ENCODE measurements at regions not wholly inside any gene's neighbourhood (a gene's known extent, or its start where the extent isn't known, plus 50 kb on each side); places are given as distances from the start of the nearest gene placed in this dataset.
"Not testable (repeated sequence)": the region's sequence is repeated elsewhere in the genome, so short reads cannot be mapped to it uniquely, and the experiment has no call there.

GRCh38 chr14:49286257-49286983, 299.8 kb downstream of the RPS29 start:
- H3K36me3 ChIP-seq = no peaks in the 10 kb centered on the region

GRCh38 chr14:49280566-49280965, 305.6 kb downstream of the RPS29 start:
- H3K27me3 ChIP-seq = no peaks in the 10 kb centered on the region
- DNase-seq = peak in 1 of 2 experiments; percentile 7
- H3K4me1 ChIP-seq = no peaks in the 10 kb centered on the region
- no peak overlapping the region for H3K4me3 ChIP-seq
- no peaks in the 10 kb centered on the region for H3K9me3 ChIP-seq (replicated peaks)
- H3K36me3 ChIP-seq = no peaks in the 10 kb centered on the region
- no peak overlapping the region for H3K27ac ChIP-seq

More at GRCh38 chr14:49286257-49286983, 299.8 kb downstream of the RPS29 start:
- Histone ChIP-seq H3K9me3 (replicated peaks) (no peaks in the 10 kb centered on the region), H3K27me3 (no peaks in the 10 kb centered on the region), H3K4me1 (no peaks in the 10 kb centered on the region), H3K27ac (no peak overlapping the region), H3K4me3 (no peak overlapping the region)
- DNase-seq = no peak

- Histone ChIP-seq H3K27ac (no peak overlapping the region), H3K4me3 (no peak overlapping the region), H3K4me1 (no peaks in the 10 kb centered on the region), H3K9me3 (replicated peaks) (no peaks in the 10 kb centered on the region), H3K27me3 (no peaks in the 10 kb centered on the region), H3K36me3 (no peaks in the 10 kb centered on the region)
- DNase-seq = no peak
Measured at GRCh38 chr14:49250517-49250916, 335.7 kb downstream of the RPS29 start.

GRCh38 chr14:49250109-49250508, 336.1 kb downstream of the RPS29 start:
- H3K4me1 ChIP-seq = no peaks in the 10 kb centered on the region
- no peak overlapping the region for H3K27ac ChIP-seq
- no peaks in the 10 kb centered on the region for H3K27me3 ChIP-seq
- H3K4me3 ChIP-seq = no peak overlapping the region
- H3K36me3 ChIP-seq = no peaks in the 10 kb centered on the region
- DNase-seq = no peak
- H3K9me3 ChIP-seq (replicated peaks) = no peaks in the 10 kb centered on the region

GRCh38 chr14:49249022-49249421, 337.2 kb downstream of the RPS29 start:
- no peaks in the 10 kb centered on the region for H3K4me1 ChIP-seq
- H3K36me3 ChIP-seq = no peaks in the 10 kb centered on the region
- H3K27ac ChIP-seq = no peak overlapping the region
- H3K27me3 ChIP-seq = no peaks in the 10 kb centered on the region
- H3K4me3 ChIP-seq = no peak overlapping the region
- no peak for DNase-seq
- H3K9me3 ChIP-seq (replicated peaks) = no peaks in the 10 kb centered on the region

- not testable (repeated sequence) for DNase-seq; H3K27me3 ChIP-seq; H3K36me3 ChIP-seq; H3K4me1 ChIP-seq; H3K27ac ChIP-seq; H3K9me3 ChIP-seq (replicated peaks); H3K4me3 ChIP-seq
Measured at GRCh38 chr14:49243777-49244176, 342.4 kb downstream of the RPS29 start.

- no peak for DNase-seq
- no peaks in the 10 kb centered on the region for H3K36me3 ChIP-seq
- no peak overlapping the region for H3K27ac ChIP-seq
- H3K4me3 ChIP-seq = no peak overlapping the region
- H3K9me3 ChIP-seq (replicated peaks) = no peaks in the 10 kb centered on the region
- no peaks in the 10 kb centered on the region for H3K4me1 ChIP-seq
- H3K27me3 ChIP-seq = no peaks in the 10 kb centered on the region
Measured at GRCh38 chr14:49240383-49240782, 345.8 kb downstream of the RPS29 start.

GRCh38 chr14:49228552-49228951, 357.6 kb downstream of the RPS29 start:
- no peak for DNase-seq

GRCh38 chr14:49221316-49221715, 364.9 kb downstream of the RPS29 start:
- Histone ChIP-seq H3K9me3 (replicated peaks) (no peaks in the 10 kb centered on the region), H3K27me3 (no peaks in the 10 kb centered on the region), H3K36me3 (no peaks in the 10 kb centered on the region), H3K4me3 (no peak overlapping the region), H3K4me1 (no peaks in the 10 kb centered on the region), H3K27ac (no peak overlapping the region)
- no peak for DNase-seq

More at GRCh38 chr14:49228552-49228951, 357.6 kb downstream of the RPS29 start:
- no peaks in the 10 kb centered on the region for H3K9me3 ChIP-seq (replicated peaks)
- H3K36me3 ChIP-seq = no peaks in the 10 kb centered on the region
- H3K27ac ChIP-seq = no peak overlapping the region
- no peaks in the 10 kb centered on the region for H3K4me1 ChIP-seq
- H3K27me3 ChIP-seq = no peaks in the 10 kb centered on the region
- H3K4me3 ChIP-seq = no peak overlapping the region

GRCh38 chr14:49220492-49220891, 365.7 kb downstream of the RPS29 start:
- Histone ChIP-seq H3K9me3 (replicated peaks) (no peaks in the 10 kb centered on the region), H3K36me3 (no peaks in the 10 kb centered on the region), H3K27me3 (no peaks in the 10 kb centered on the region), H3K4me3 (no peak overlapping the region), H3K4me1 (no peaks in the 10 kb centered on the region), H3K27ac (no peak overlapping the region)
- no peak for DNase-seq

- Histone ChIP-seq H3K4me3 (no peak overlapping the region), H3K27ac (no peak overlapping the region), H3K4me1 (no peaks in the 10 kb centered on the region), H3K9me3 (replicated peaks) (no peaks in the 10 kb centered on the region), H3K27me3 (no peaks in the 10 kb centered on the region), H3K36me3 (no peaks in the 10 kb centered on the region)
- DNase-seq = no peak
Measured at GRCh38 chr14:49218436-49219092, 367.6 kb downstream of the RPS29 start.

- no peaks in the 10 kb centered on the region for H3K27me3 ChIP-seq
- no peak for DNase-seq
- H3K4me1 ChIP-seq = no peaks in the 10 kb centered on the region
- H3K36me3 ChIP-seq = no peaks in the 10 kb centered on the region
- H3K9me3 ChIP-seq (replicated peaks) = no peaks in the 10 kb centered on the region
- H3K27ac ChIP-seq = no peak overlapping the region
- H3K4me3 ChIP-seq = no peak overlapping the region
Measured at GRCh38 chr14:49212721-49213120, 373.5 kb downstream of the RPS29 start.

- H3K36me3 ChIP-seq = no peaks in the 10 kb centered on the region
Measured at GRCh38 chr14:49209416-49209815, 376.8 kb downstream of the RPS29 start.

GRCh38 chr14:49206828-49207227, 379.4 kb downstream of the RPS29 start:
- no peak overlapping the region for H3K27ac ChIP-seq
- no peaks in the 10 kb centered on the region for H3K4me1 ChIP-seq
- no peaks in the 10 kb centered on the region for H3K9me3 ChIP-seq (replicated peaks)
- no peaks in the 10 kb centered on the region for H3K36me3 ChIP-seq
- no peaks in the 10 kb centered on the region for H3K27me3 ChIP-seq
- peak in 1 of 2 experiments; percentile 4 for DNase-seq
- H3K4me3 ChIP-seq = no peak overlapping the region

More at GRCh38 chr14:49209416-49209815, 376.8 kb downstream of the RPS29 start:
- H3K27me3 ChIP-seq = no peaks in the 10 kb centered on the region
- no peaks in the 10 kb centered on the region for H3K9me3 ChIP-seq (replicated peaks)
- no peak for DNase-seq
- no peaks in the 10 kb centered on the region for H3K4me1 ChIP-seq
- H3K4me3 ChIP-seq = no peak overlapping the region
- H3K27ac ChIP-seq = no peak overlapping the region

- no peak overlapping the region for H3K4me3 ChIP-seq
- H3K36me3 ChIP-seq = no peaks in the 10 kb centered on the region
- no peaks in the 10 kb centered on the region for H3K4me1 ChIP-seq
- H3K27me3 ChIP-seq = no peaks in the 10 kb centered on the region
- no peaks in the 10 kb centered on the region for H3K9me3 ChIP-seq (replicated peaks)
- no peak for DNase-seq
- no peak overlapping the region for H3K27ac ChIP-seq
Measured at GRCh38 chr14:49203676-49204075, 382.5 kb downstream of the RPS29 start.

- Histone ChIP-seq H3K4me1 (no peaks in the 10 kb centered on the region), H3K27me3 (no peaks in the 10 kb centered on the region), H3K27ac (no peak overlapping the region), H3K4me3 (no peak overlapping the region), H3K9me3 (replicated peaks) (no peaks in the 10 kb centered on the region), H3K36me3 (no peaks in the 10 kb centered on the region)
- no peak for DNase-seq
Measured at GRCh38 chr14:49199159-49199558, 387.0 kb downstream of the RPS29 start.
